Liver (tissue), 8 donors: ENCODE measurements at regions not wholly inside any gene's neighbourhood (a gene's known extent, or its start where the extent isn't known, plus 50 kb on each side); places are given as distances from the start of the nearest gene placed in this dataset.

Source experiments
- DNase-seq: peaks from one replicate; pipeline ENCODE4 v3.0.0-alpha.2; 2017; ENCODE audit warnings: low spot score
- H3K27ac ChIP-seq, 2 donors: one replicate each; pipeline ENCODE4 v1.7.0; 2013; ENCODE audit warnings: inconsistent platforms in 2 of 2, low read length in 2 of 2, control low read depth in 1 of 2, low read depth in 1 of 2, mild to moderate bottlenecking in 1 of 2
- H3K27me3 ChIP-seq, 4 donors: one replicate each; pipeline versions ENCODE4 v1.6.1 to v1.7.0; 2013; ENCODE audit warnings: low read length in 3 of 4, inconsistent platforms in 1 of 4, mild to moderate bottlenecking in 1 of 4, moderate library complexity in 1 of 4; ENCODE audit not compliant: control insufficient read depth in 4 of 4, insufficient read depth in 4 of 4
- H3K36me3 ChIP-seq, 4 donors: one replicate each; pipeline versions ENCODE4 v1.6.1 to v1.7.0; 2013; ENCODE audit warnings: low read length in 3 of 4, mild to moderate bottlenecking in 3 of 4, low read depth in 1 of 4, moderate library complexity in 1 of 4; ENCODE audit not compliant: control insufficient read depth in 4 of 4, insufficient read depth in 3 of 4
- H3K4me1 ChIP-seq, 4 donors: one replicate each; pipeline versions ENCODE4 v1.6.1 to v1.7.0; 2013; ENCODE audit warnings: low read length in 3 of 4, mild to moderate bottlenecking in 3 of 4, moderate library complexity in 1 of 4; ENCODE audit not compliant: control insufficient read depth in 4 of 4, insufficient read depth in 4 of 4
- H3K4me3 ChIP-seq, 3 donors: one replicate each; pipeline versions ENCODE4 v1.6.1 to v1.7.0; 2013; ENCODE audit warnings: low read length in 3 of 3, control low read depth in 1 of 3, low read depth in 1 of 3, mild to moderate bottlenecking in 1 of 3
- H3K9ac ChIP-seq, 2 donors: one replicate each; pipeline ENCODE4 v1.7.0; 2013; ENCODE audit warnings: low read length in 2 of 2, mild to moderate bottlenecking in 2 of 2, moderate library complexity in 2 of 2, control low read depth in 1 of 2, low read depth in 1 of 2
- H3K9me3 ChIP-seq, 4 donors: one replicate each; pipeline versions ENCODE4 v1.6.1 to v1.7.0; 2013; ENCODE audit warnings: low read length in 3 of 4; ENCODE audit not compliant: control insufficient read depth in 4 of 4
- ATF3 ChIP-seq: IDR thresholded peaks from 2 replicates; pipeline ENCODE4 v1.6.1; 2016; ENCODE audit warnings: antibody characterized with exemption
- CTCF ChIP-seq: fragments of 150-350 bp; IDR thresholded peaks from 2 replicates; pipeline ENCODE4 v1.5.1; 2017; ENCODE audit warnings: improper control_type of control experiment, low read depth, low read length; ENCODE audit not compliant: missing input control
- FOXA1 ChIP-seq: IDR thresholded peaks from 2 replicates; pipeline ENCODE4 v1.6.1; 2016; ENCODE audit warnings: antibody characterized with exemption
- FOXA2 ChIP-seq: IDR thresholded peaks from 2 replicates; pipeline ENCODE4 v1.6.1; 2016; ENCODE audit warnings: antibody characterized with exemption
- HNF4A ChIP-seq, 2 donors: conservative IDR thresholded peaks; 2 replicates each; pipeline ENCODE4 v1.6.1; 2016; ENCODE audit warnings: antibody characterized with exemption in 2 of 2, mild to moderate bottlenecking in 2 of 2
- HNF4G ChIP-seq: IDR thresholded peaks from 2 replicates; pipeline ENCODE4 v1.6.1; 2016; ENCODE audit warnings: antibody characterized with exemption
- MAX ChIP-seq: IDR thresholded peaks from 2 replicates; pipeline ENCODE4 v1.6.1; 2016; ENCODE audit warnings: antibody characterized with exemption
- RAD21 ChIP-seq, 2 donors: IDR thresholded peaks; 2 replicates each; pipeline ENCODE4 v1.6.1; 2016; ENCODE audit warnings: antibody characterized with exemption in 2 of 2, mild to moderate bottlenecking in 2 of 2
- RXRA ChIP-seq, 2 donors: IDR thresholded peaks; 2 replicates each; pipeline ENCODE4 v1.6.1; 2017 to 2018; ENCODE audit warnings: antibody characterized with exemption in 2 of 2, mild to moderate bottlenecking in 1 of 2
- SP1 ChIP-seq: IDR thresholded peaks from 2 replicates; pipeline ENCODE4 v1.6.1; 2018; ENCODE audit warnings: antibody characterized with exemption, mild to moderate bottlenecking
- TAF1 ChIP-seq: conservative IDR thresholded peaks from 2 replicates; pipeline ENCODE4 v1.6.1; 2016; ENCODE audit warnings: antibody characterized with exemption, mild to moderate bottlenecking
- YY1 ChIP-seq: IDR thresholded peaks from 2 replicates; pipeline ENCODE4 v1.6.1; 2016; ENCODE audit warnings: antibody characterized with exemption, mild to moderate bottlenecking
- WGBS: extraction: QIAGEN DNeasy Blood & Tissue Kit; methylation state at CpG from one replicate; pipeline ENCODE4 v1.1.7; 2013; 5-methylcytosine and 5-hydroxymethylcytosine counted together
- TF ChIP-seq, protein P1 (sequence below): IDR thresholded peaks from 2 replicates; pipeline ENCODE4 v1.6.1; 2016; ENCODE audit warnings: antibody characterized with exemption
- TF ChIP-seq, protein P2 (sequence below): IDR thresholded peaks from 2 replicates; pipeline ENCODE4 v1.6.1; 2016; ENCODE audit warnings: antibody characterized with exemption, mild to moderate bottlenecking
- donor health status: healthy.
- donor health status: healthy.
- donor health status: healthy.
- donor health status: healthy.
- donor health status: healthy.

DNA sequence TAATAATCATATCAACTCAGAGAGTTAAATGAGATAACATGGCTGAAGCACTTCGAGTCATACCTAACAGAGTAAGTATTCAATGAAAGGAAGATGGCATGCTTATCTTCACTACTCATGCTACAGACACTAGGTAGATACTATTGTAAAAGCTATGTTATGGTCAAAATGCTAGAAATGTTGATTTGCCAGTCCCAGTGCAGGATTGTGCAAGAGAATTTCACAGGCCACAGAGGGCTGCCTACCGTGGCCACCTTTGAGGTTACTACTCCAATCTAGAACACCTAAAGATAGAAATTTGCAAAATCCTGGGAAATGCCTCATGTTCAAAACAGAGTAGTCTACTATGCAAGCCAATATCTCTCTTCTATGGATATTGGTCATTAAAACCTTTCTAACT, 75.3 kb upstream of the PLEKHG7 start:
- Histone ChIP-seq H3K36me3 (no peaks in the 10 kb centered on the region), H3K9ac (no peak overlapping the region), H3K9me3 (no peaks in the 10 kb centered on the region), H3K4me3 (no peak overlapping the region), H3K27me3 (no peaks in the 10 kb centered on the region), H3K4me1 (no peaks in the 10 kb centered on the region), H3K27ac (no peak overlapping the region)
- no peak for DNase-seq
- 86% methylated on average over 2 of the region's 2 CpGs for WGBS
- TF ChIP-seq ATF3 (no peak), FOXA1 (no peak), RAD21 (IDR thresholded peaks at IDR 0.05) (no peak), TAF1 (no peak)
- TF ChIP-seq, protein P1, sequence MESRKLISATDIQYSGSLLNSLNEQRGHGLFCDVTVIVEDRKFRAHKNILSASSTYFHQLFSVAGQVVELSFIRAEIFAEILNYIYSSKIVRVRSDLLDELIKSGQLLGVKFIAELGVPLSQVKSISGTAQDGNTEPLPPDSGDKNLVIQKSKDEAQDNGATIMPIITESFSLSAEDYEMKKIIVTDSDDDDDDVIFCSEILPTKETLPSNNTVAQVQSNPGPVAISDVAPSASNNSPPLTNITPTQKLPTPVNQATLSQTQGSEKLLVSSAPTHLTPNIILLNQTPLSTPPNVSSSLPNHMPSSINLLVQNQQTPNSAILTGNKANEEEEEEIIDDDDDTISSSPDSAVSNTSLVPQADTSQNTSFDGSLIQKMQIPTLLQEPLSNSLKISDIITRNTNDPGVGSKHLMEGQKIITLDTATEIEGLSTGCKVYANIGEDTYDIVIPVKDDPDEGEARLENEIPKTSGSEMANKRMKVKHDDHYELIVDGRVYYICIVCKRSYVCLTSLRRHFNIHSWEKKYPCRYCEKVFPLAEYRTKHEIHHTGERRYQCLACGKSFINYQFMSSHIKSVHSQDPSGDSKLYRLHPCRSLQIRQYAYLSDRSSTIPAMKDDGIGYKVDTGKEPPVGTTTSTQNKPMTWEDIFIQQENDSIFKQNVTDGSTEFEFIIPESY: no peak

DNA sequence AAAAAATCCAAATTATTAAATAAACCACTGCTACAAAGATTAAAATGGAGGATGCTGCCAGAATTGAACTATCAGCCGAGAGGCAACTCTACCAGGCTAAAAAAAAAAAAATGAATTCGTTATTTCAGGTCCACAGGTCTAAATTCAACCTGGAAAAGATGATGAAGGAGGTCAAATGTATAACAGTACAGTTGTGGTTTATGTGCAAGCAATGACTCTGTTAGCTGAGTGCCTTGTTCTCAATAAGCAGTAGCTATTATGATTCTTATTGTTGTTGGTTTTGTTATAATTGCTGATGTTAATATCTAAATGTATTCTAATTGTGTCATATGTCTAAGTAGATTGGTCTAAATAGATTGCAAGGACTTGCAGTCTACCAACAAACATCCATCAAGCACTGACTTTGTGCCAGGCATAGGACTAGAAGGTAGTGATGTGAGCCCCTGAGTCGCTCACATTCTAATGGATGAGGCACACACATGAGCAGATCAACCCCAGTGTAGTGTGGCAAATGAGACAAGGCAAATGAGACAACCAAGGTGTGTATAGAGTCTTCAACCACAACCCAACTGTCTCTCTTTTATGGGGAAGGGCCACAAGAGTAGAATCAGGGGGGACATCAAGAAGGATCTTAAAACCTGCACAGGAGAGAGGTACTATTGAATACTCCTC, 77.0 kb upstream of the PLEKHG7 start:
- no peak for DNase-seq
- WGBS: 85% methylated on average over 3 of the region's 3 CpGs
- Histone ChIP-seq H3K4me1 (no peaks in the 10 kb centered on the region), H3K36me3 (no peaks in the 10 kb centered on the region), H3K4me3 (no peak overlapping the region), H3K27ac (no peak overlapping the region), H3K27me3 (no peaks in the 10 kb centered on the region), H3K9me3 (no peaks in the 10 kb centered on the region), H3K9ac (no peak overlapping the region)
- TF ChIP-seq HNF4G: no peak
- no peak for TF ChIP-seq MAX
- TF ChIP-seq, protein P1: no peak
- no peak for TF ChIP-seq FOXA2
- TF ChIP-seq ATF3: no peak
- TF ChIP-seq CTCF: no peak

- no peak for DNase-seq
- no peaks in the 10 kb centered on the region for H3K27me3 ChIP-seq
- no peak for TF ChIP-seq SP1
- TF ChIP-seq, protein P2, sequence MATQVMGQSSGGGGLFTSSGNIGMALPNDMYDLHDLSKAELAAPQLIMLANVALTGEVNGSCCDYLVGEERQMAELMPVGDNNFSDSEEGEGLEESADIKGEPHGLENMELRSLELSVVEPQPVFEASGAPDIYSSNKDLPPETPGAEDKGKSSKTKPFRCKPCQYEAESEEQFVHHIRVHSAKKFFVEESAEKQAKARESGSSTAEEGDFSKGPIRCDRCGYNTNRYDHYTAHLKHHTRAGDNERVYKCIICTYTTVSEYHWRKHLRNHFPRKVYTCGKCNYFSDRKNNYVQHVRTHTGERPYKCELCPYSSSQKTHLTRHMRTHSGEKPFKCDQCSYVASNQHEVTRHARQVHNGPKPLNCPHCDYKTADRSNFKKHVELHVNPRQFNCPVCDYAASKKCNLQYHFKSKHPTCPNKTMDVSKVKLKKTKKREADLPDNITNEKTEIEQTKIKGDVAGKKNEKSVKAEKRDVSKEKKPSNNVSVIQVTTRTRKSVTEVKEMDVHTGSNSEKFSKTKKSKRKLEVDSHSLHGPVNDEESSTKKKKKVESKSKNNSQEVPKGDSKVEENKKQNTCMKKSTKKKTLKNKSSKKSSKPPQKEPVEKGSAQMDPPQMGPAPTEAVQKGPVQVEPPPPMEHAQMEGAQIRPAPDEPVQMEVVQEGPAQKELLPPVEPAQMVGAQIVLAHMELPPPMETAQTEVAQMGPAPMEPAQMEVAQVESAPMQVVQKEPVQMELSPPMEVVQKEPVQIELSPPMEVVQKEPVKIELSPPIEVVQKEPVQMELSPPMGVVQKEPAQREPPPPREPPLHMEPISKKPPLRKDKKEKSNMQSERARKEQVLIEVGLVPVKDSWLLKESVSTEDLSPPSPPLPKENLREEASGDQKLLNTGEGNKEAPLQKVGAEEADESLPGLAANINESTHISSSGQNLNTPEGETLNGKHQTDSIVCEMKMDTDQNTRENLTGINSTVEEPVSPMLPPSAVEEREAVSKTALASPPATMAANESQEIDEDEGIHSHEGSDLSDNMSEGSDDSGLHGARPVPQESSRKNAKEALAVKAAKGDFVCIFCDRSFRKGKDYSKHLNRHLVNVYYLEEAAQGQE: no peak
- TF ChIP-seq MAX: no peak
- TF ChIP-seq RXRA (IDR thresholded peaks at IDR 0.05): no peak
- TF ChIP-seq YY1: no peak
- no peak for TF ChIP-seq ATF3
- no peak for TF ChIP-seq FOXA1
- TF ChIP-seq RAD21 (IDR thresholded peaks at IDR 0.05): no peak
- no peak for TF ChIP-seq HNF4A (conservative IDR thresholded peaks at IDR 0.05)
- no peak overlapping the region for H3K9ac ChIP-seq
- 94% methylated on average over 1 of the region's 1 CpG for WGBS
- no peaks in the 10 kb centered on the region for H3K36me3 ChIP-seq
- H3K9me3 ChIP-seq: no peaks in the 10 kb centered on the region
- H3K4me1 ChIP-seq: no peaks in the 10 kb centered on the region
- no peak overlapping the region for H3K4me3 ChIP-seq
- H3K27ac ChIP-seq: no peak overlapping the region
Observed at GRCh38 chr12:92624236-92624635, 78.6 kb upstream of the PLEKHG7 start.
